Ovary (tissue), 7 donors: ENCODE measurements at regions not wholly inside any gene's neighbourhood (a gene's known extent, or its start where the extent isn't known, plus 50 kb on each side); places are given as distances from the start of the nearest gene placed in this dataset.

ENCODE experiments used
- DNase-seq, 5 donors: peaks; one replicate each; pipeline ENCODE4 v3.0.0-alpha.2; 2019 to 2020
- H3K27ac ChIP-seq, 2 donors: fragments of 200-600 bp; one replicate each; pipeline versions ENCODE4 v1.5.1 to v1.8.0; 2019 to 2022
- H3K27me3 ChIP-seq: fragments of 200-600 bp; one replicate; pipeline ENCODE4 v1.8.0; 2022
- H3K36me3 ChIP-seq: fragments of 200-600 bp; sonication (generic); one replicate; pipeline ENCODE4 v1.5.1; 2019
- H3K4me1 ChIP-seq: one replicate; pipeline ENCODE4 v1.8.1; 2013; ENCODE audit warnings: mild to moderate bottlenecking, moderate library complexity; ENCODE audit not compliant: insufficient read depth
- H3K4me3 ChIP-seq: fragments of 200-600 bp; sonication (generic); one replicate; pipeline ENCODE4 v1.5.1; 2017
- H3K9me3 ChIP-seq, 2 donors: fragments of 200-600 bp in 1 of 2; sonication (generic) in 1 of 2; one replicate each; pipeline versions ENCODE4 v1.5.1 to v1.8.1; 2013 to 2019; ENCODE audit warnings: mild to moderate bottlenecking in 1 of 2, moderate library complexity in 1 of 2
- EP300 ChIP-seq: sonication (generic); formaldehyde crosslinking; IDR thresholded peaks from one replicate; pipeline ENCODE4 v1.6.1; 2017; ENCODE audit warnings: antibody characterized with exemption
- POLR2A ChIP-seq: fragments of 450-650 bp; IDR thresholded peaks from one replicate; pipeline ENCODE4 v1.6.1; 2017; ENCODE audit warnings: antibody characterized with exemption, mild to moderate bottlenecking, moderate library complexity
- WGBS, 3 donors: extraction: QIAGEN DNeasy Blood & Tissue Kit in 1 of 3; methylation state at CpG; one replicate each; pipeline versions ENCODE4 v1.1.5 to v1.1.7; 2013 to 2017; 5-methylcytosine and 5-hydroxymethylcytosine counted together
- intact Hi-C, 4 donors: fragments of 100-400 bp; cut with DNase I; formaldehyde crosslinking; loops; one replicate each; pipeline versions ENCODE4 v1.11.0 to v1.15.1; 2022 to 2023
- TF ChIP-seq, protein P1 (sequence below), 3 donors: fragments of 450-650 bp in 2 of 3; fragments of 200-600 bp in 1 of 3; IDR thresholded peaks; one replicate each; pipeline versions ENCODE4 v1.5.1 to v1.8.0; 2016 to 2022; ENCODE audit warnings: antibody characterized with exemption in 3 of 3, mild to moderate bottlenecking in 1 of 3
- donor health status: DM: no; HTN: no; CAD: no; lungs with moderate emphysema.
- donor health status: DM: no; HTN: no; CAD: no.
- donor health status: Bipolar disorder and iron deficiency.
- donor health status: DM: no; HTN: no; CAD: no.
- donor health status: DM: yes; HTN: yes; CAD: no.

DNA sequence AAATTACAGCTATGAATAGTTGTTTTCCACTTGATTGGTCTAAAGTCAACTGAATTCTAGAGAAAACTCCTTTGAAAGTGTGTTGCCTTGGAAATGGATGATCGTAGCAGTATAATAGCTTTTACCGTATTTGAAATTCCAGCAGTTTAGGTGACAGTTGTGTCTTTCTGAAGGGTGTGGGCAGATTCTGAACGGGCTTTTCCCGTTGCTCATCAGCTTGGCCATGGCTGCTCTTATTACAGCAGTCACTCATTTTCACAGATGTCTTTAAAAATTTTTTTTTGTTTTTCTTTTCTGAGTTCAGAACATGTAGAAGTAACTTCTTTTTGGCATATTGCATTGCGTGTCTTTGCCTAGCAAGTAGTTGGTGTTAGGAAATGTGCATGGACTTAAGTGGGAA is 69.6 kb upstream of the SLC4A4 start:
- intact Hi-C loops: no loop called here
- Histone ChIP-seq H3K4me3 (no peak overlapping the region), H3K4me1 (no peaks in the 10 kb centered on the region), H3K36me3 (no peaks in the 10 kb centered on the region), H3K9me3 (no peaks in the 10 kb centered on the region), H3K27ac (no peak overlapping the region), H3K27me3 (no peaks in the 10 kb centered on the region)
- no peak for DNase-seq
- TF ChIP-seq POLR2A: no peak
- WGBS, 3 donors: 95% methylated on average over 5 of the region's 5 CpGs

DNA sequence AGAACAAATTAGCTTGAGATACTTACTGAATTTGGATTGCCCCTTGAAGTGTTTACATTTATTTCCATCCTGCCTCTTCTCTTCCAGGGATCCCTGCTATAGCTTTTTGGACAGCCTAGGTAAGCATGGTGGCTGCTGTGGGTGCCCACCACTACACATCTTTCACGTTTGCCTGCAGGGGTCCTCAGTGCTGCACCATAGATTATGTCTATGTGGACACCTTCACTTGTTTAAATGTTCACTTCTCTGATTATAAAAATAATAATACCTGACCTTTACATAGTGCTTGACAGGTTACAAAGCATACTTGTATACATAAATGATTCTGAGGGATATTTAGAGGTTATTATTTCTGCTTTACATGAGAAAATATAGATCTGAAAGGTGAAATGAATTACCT is 67.9 kb upstream of the SLC4A4 start:
- WGBS, 3 donors: 33 to 43% (median 38%) methylated on average over 1 of the region's 1 CpG
- Histone ChIP-seq H3K27me3 (no peaks in the 10 kb centered on the region), H3K4me1 (no peaks in the 10 kb centered on the region), H3K9me3 (no peaks in the 10 kb centered on the region), H3K27ac (no peak overlapping the region), H3K4me3 (no peak overlapping the region), H3K36me3 (no peaks in the 10 kb centered on the region)
- intact Hi-C loops: no loop called here
- DNase-seq: no peak
- no peak for TF ChIP-seq EP300
- TF ChIP-seq, protein P1, sequence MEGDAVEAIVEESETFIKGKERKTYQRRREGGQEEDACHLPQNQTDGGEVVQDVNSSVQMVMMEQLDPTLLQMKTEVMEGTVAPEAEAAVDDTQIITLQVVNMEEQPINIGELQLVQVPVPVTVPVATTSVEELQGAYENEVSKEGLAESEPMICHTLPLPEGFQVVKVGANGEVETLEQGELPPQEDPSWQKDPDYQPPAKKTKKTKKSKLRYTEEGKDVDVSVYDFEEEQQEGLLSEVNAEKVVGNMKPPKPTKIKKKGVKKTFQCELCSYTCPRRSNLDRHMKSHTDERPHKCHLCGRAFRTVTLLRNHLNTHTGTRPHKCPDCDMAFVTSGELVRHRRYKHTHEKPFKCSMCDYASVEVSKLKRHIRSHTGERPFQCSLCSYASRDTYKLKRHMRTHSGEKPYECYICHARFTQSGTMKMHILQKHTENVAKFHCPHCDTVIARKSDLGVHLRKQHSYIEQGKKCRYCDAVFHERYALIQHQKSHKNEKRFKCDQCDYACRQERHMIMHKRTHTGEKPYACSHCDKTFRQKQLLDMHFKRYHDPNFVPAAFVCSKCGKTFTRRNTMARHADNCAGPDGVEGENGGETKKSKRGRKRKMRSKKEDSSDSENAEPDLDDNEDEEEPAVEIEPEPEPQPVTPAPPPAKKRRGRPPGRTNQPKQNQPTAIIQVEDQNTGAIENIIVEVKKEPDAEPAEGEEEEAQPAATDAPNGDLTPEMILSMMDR (IDR thresholded peaks at IDR 0.05): no peak
- TF ChIP-seq POLR2A: no peak

DNA sequence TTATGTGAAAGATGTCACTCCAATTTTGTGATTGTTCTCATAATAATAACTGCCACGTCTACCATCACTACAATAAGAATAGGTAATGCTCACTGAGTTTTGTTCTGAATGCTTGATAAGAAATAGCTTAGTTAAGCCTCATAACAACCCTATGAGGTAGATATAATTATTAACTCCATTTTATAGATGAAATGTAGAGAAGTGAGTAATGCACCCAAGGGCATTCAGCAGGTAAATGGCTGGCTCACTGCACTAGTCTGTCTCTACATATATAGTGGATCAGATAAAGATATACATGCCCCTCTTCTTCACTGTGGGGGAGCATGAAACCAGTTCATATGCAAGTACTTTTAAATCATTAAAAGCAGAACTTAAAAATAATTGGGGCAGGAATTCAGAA is 65.8 kb upstream of the SLC4A4 start:
- Histone ChIP-seq H3K27me3 (no peaks in the 10 kb centered on the region), H3K27ac (no peak overlapping the region), H3K4me3 (no peak overlapping the region), H3K9me3 (no peaks in the 10 kb centered on the region), H3K36me3 (no peaks in the 10 kb centered on the region), H3K4me1 (no peaks in the 10 kb centered on the region)
- no peak for DNase-seq
- TF ChIP-seq, protein P1 (IDR thresholded peaks at IDR 0.05): no peak
- TF ChIP-seq POLR2A: no peak
- no peak for TF ChIP-seq EP300
- WGBS, 3 donors: 84 to 96% (median 93%) methylated on average over 1 of the region's 1 CpG
- intact Hi-C loops: no loop called here

GRCh38 chr4:71275004-71275403 is 63.8 kb upstream of the SLC4A4 start:
- intact Hi-C loops: no loop called here
- DNase-seq: no peak
- Histone ChIP-seq H3K27ac (no peak overlapping the region), H3K27me3 (no peaks in the 10 kb centered on the region), H3K4me3 (no peak overlapping the region), H3K36me3 (no peaks in the 10 kb centered on the region), H3K9me3 (no peaks in the 10 kb centered on the region), H3K4me1 (no peaks in the 10 kb centered on the region)
- TF ChIP-seq, protein P1 (IDR thresholded peaks at IDR 0.05): no peak
- TF ChIP-seq POLR2A (no peak), EP300 (no peak)

DNA sequence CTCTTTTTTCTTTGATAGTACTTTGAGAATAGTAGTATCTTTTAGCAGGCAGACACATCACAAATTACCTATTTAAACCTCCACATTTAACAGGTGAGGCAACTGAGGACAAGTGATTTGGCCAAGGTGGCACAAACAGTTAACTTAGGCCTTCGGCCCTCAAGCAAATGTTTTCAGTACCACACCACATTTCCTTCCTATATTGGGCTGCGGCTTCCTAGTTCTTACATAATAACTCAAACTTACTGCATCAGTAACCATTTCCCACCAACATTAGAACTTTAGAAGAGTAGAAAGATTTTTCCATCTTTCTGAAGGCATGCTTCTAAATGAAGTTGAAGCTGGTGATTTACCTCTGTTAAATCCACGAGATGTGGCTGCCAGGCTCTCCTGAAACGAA is 63.2 kb upstream of the SLC4A4 start:
- no peak for DNase-seq
- 65 to 66% (median 65%) methylated on average over 4 of the region's 4 CpGs for WGBS, 3 donors
- no peak overlapping the region for H3K4me3 ChIP-seq
- no peaks in the 10 kb centered on the region for H3K27me3 ChIP-seq
- TF ChIP-seq, protein P1 (IDR thresholded peaks at IDR 0.05): no peak
- TF ChIP-seq POLR2A (no peak), EP300 (no peak)
- intact Hi-C loops: no loop called here
- no peaks in the 10 kb centered on the region for H3K36me3 ChIP-seq
- H3K27ac ChIP-seq: no peak overlapping the region
- no peaks in the 10 kb centered on the region for H3K4me1 ChIP-seq
- no peaks in the 10 kb centered on the region for H3K9me3 ChIP-seq
